ENCODE measurements at regions not wholly inside any gene's neighbourhood (a gene's known extent, or its start where the extent isn't known, plus 50 kb on each side); places are given as distances from the start of the nearest gene placed in this dataset.
"Not testable (repeated sequence)": the region's sequence is repeated elsewhere in the genome, so short reads cannot be mapped to it uniquely, and the experiment has no call there.

GRCh38 chr18:39454866-39455265, 1889.3 kb upstream of the CELF4 start:
- no peak for DNase-seq (ENCODE audit: low read depth)

- DNase-seq (ENCODE audit: low read depth) = peak; percentile 46
Observed at GRCh38 chr18:39453882-39454281, 1888.3 kb upstream of the CELF4 start.

GRCh38 chr18:39453356-39453755, 1887.8 kb upstream of the CELF4 start:
- DNase-seq (ENCODE audit: low read depth) = no peak

GRCh38 chr18:39450958-39451357, 1885.4 kb upstream of the CELF4 start:
- no peak for DNase-seq (ENCODE audit: low read depth)

- DNase-seq (ENCODE audit: low read depth) = no peak
Observed at GRCh38 chr18:39449566-39449965, 1884.0 kb upstream of the CELF4 start.

DNA sequence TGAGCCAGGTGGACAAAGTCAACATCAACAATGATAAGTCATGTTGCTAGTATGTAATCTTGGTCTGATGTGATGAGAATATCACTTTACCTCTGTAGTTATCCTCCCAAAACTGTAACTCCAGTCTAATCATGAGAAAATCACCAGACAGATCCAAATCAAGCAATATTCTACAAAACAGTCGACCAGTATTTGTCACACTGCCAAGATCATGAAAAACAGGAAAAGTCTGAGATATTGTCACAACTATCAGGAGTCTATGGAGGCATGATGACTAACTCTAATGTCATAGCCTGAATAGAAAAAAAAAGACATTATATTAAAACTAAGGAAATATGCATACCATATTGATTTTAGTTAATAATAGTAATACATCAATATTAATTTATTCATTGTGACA, 1883.3 kb upstream of the CELF4 start:
- DNase-seq (ENCODE audit: low read depth) = peak; percentile 13

GRCh38 chr18:39444957-39445356, 1879.4 kb upstream of the CELF4 start:
- DNase-seq (ENCODE audit: low read depth) = not testable (repeated sequence)

DNA sequence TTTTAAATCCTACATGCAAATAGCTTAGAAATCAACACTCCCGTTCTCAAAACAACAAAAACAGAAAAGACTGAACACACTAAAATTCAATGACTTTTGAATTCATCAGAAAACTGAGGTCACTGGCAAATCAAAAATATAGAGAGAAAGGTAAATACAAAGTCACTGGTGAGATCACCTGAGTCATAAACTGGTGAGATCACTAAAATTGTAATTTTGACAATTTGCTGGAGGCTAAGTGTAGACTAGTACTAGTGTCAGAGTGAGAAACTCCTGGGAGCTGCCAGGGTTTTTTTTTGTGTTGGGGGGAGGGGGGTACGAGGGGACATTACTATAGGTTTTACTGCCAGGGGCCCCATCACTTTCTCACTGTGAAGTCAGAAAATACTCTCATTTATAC, 1876.0 kb upstream of the CELF4 start:
- no peak for DNase-seq (ENCODE audit: low read depth)

- DNase-seq (ENCODE audit: low read depth) = no peak
Observed at GRCh38 chr18:39435996-39436395, 1870.4 kb upstream of the CELF4 start.

DNA sequence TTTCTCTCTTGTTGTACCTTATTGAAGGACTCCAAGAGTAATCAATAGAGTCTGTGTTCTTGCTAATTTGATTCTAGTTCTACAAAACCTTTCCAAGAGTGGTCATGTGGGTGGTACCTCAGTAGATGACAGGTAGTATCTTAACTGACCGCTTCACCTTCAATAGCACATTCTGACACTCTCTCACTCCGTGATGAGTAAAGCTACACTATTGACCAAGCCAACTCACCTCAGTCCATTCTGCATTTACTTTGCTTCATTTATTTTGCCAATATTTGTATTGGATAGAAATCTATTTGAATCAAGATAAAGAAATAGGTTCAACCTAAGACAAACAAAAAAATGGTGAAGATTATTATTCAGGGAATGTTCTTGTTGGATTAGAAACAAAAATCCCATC, 1869.6 kb upstream of the CELF4 start:
- DNase-seq (ENCODE audit: low read depth) = no peak

GRCh38 chr18:39434223-39434920, 1868.8 kb upstream of the CELF4 start:
- DNase-seq (ENCODE audit: low read depth) = peak; percentile 47

GRCh38 chr18:39425172-39425850, 1859.7 kb upstream of the CELF4 start:
- DNase-seq (ENCODE audit: low read depth) = no peak

GRCh38 chr18:39424261-39424660, 1858.7 kb upstream of the CELF4 start:
- no peak for DNase-seq (ENCODE audit: low read depth)

GRCh38 chr18:39421276-39421675, 1855.7 kb upstream of the CELF4 start:
- DNase-seq (ENCODE audit: low read depth) = no peak

- DNase-seq (ENCODE audit: low read depth) = no peak
Observed at GRCh38 chr18:39419315-39419714, 1853.7 kb upstream of the CELF4 start.

GRCh38 chr18:39415471-39415870, 1849.9 kb upstream of the CELF4 start:
- no peak for DNase-seq (ENCODE audit: low read depth)

- DNase-seq (ENCODE audit: low read depth) = peak; percentile 23
Observed at GRCh38 chr18:39414009-39414700, 1848.6 kb upstream of the CELF4 start.

GRCh38 chr18:39406941-39407340, 1841.3 kb upstream of the CELF4 start:
- DNase-seq (ENCODE audit: low read depth) = no peak

- DNase-seq (ENCODE audit: low read depth) = peak; percentile 16
Observed at GRCh38 chr18:39403121-39403520, 1837.5 kb upstream of the CELF4 start.

DNA sequence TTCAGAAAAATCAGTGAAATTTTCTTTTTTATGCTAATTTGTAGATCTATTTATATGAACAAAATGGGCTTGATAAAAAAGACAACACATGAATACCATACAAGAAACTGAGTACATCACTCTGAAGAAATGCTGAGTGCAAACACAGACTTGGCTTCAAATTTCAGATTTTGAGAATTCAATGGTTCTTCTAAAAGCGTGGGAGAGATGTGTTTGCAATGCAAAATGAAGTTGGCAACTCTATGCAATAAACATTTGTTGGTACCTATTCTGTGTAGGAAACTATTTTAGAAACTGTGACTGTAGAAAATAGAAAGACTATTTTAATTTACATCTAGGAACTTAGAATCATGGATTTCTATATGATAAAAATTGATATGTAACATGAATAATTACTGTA, 1834.1 kb upstream of the CELF4 start:
- no peak for DNase-seq (ENCODE audit: low read depth)

GRCh38 chr18:39396168-39396567, 1830.6 kb upstream of the CELF4 start:
- DNase-seq (ENCODE audit: low read depth) = no peak

- DNase-seq (ENCODE audit: low read depth) = peak; percentile 17
Observed at GRCh38 chr18:39389800-39390379, 1824.3 kb upstream of the CELF4 start.

DNA sequence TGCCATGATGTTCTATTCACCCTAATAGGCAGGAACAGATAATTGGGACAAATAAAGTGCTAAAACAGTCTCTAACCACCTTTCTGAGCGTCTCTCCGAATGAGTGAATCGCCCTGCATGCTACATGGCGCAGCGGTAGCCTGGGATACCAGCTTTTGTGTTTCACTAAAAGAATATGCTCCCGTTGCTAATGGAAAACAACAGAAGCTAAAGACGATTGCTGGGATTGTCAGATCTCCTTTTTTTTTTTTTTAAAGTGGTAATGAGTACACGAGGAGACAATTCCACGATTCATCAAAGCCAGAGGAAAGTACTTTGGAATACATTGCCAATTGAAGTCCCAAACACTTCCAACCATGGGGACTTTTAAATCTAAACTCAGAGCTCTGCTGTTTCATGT, 1815.3 kb upstream of the CELF4 start:
- DNase-seq (ENCODE audit: low read depth) = no peak

All from EH (cell line).